HG03442 (cell line): ENCODE measurements at regions not wholly inside any gene's neighbourhood (a gene's known extent, or its start where the extent isn't known, plus 50 kb on each side); places are given as distances from the start of the nearest gene placed in this dataset.

Experiments
- ATAC-seq: cut with Tn5 transposase; IDR thresholded peaks from one replicate; pipeline ENCODE4 v1.9.1; 2021; ENCODE audit warnings: mild to moderate bottlenecking, moderate library complexity; ENCODE audit not compliant: unreplicated experiment

DNA sequence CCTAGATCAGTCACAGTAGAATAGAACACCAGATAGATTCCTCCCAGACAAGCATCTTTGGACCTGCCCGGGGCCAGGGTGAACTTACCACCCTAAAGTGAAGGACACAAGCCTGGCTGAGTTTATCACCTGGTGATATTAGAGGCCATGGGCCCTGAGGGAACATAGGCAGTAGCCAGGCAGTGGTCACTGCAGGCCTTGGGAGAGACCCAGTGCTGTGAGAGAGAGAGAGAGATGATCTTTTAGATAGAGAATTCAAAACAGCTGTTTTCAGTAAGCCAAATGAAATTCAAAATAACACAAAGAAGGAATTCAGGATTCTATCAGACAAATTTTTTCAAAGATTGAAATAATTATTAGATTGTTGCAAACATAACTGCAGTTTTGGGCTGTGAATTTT lies 1679.9 kb downstream of the EFNB2 start:
- ATAC-seq = no peak

- ATAC-seq = no peak
Measured at GRCh38 chr13:104854698-104855097, 1680.8 kb downstream of the EFNB2 start.

GRCh38 chr13:104854007-104854406 lies 1681.5 kb downstream of the EFNB2 start:
- ATAC-seq = no peak

GRCh38 chr13:104847922-104848321 lies 1687.5 kb downstream of the EFNB2 start:
- ATAC-seq = no peak

DNA sequence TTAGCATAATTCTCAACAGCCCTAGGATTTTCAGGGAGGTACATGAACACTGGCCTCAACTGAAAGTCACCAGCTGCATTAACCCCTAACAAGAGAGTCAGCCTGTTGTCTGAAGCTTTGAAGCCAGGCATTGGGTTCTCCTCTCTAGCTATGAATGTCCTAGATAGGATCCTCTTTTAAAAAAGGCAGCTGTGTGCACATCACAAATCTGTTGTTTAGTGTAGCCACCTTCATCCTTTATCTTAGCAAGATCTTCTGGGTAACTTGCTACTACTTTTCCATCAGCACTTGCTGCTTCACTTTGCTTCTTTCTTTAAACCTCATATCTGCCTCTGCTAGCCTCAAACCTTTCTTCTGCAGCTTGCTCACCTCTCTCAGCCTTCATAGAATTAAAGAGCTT lies 1692.1 kb downstream of the EFNB2 start:
- ATAC-seq = no peak

- ATAC-seq = no peak
Measured at GRCh38 chr13:104841110-104841509, 1694.4 kb downstream of the EFNB2 start.

- ATAC-seq = no peak
Measured at GRCh38 chr13:104837756-104838155, 1697.7 kb downstream of the EFNB2 start.

GRCh38 chr13:104833221-104833620 lies 1702.2 kb downstream of the EFNB2 start:
- ATAC-seq = no peak

DNA sequence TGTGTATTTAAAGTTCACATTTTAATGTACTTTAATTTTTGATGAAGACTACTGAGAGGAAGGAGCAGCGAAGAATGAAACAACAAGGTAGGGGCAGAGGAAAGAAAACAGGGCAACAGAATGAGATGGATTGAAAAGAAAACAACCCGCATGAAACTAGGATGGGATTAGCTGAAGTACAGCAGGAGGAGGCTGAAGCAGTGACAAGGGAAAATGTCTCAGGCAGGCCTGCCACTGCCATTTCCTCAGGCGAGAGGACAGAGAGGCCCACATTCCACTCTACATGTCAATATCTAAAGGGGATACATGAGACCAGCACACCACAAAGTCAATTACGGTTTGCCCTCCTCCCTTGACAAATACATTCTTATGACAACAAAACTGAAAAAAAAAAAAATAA lies 1703.2 kb downstream of the EFNB2 start:
- no peak for ATAC-seq

- ATAC-seq = no peak
Measured at GRCh38 chr13:104831831-104832230, 1703.6 kb downstream of the EFNB2 start.

DNA sequence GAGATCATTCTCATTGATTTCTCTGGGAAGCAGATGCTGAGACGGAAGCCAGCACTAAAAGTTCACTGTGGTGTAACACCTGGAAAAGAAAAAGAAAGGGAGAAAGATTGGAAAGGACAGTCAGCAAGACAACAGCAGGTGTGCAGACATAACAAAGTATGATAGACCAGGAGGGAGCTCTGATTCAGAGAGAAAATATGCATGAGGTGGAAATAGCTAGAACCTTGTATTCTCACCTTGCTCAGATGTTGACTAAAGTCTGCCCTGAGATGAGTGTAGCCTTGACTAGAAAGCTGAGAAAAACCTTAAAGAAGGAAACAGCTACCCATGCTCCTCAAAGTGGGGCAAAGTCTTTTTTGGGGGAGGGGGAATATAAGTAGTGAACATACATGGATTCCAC lies 1711.8 kb downstream of the EFNB2 start:
- no peak for ATAC-seq

DNA sequence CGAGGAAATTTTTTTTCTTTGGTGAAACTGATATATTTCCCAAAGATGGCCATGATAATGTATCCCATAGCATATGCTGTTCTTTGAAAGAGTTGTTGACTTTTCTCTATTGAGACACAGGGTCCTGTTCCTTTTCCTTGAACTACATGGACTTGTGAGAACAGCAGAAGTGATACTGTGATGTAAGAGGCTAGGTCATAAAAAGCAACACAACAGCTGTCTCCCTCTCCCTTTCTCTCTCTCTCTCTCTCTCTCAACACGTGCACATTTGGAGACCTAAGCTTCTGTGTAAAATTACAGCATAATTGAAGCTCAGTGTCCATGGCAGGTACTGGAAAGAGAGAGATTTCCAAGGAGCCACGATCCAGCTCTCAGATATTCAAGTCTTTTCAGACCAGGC lies 1712.4 kb downstream of the EFNB2 start:
- ATAC-seq = no peak

- no peak for ATAC-seq
Measured at GRCh38 chr13:104817271-104817670, 1718.2 kb downstream of the EFNB2 start.

DNA sequence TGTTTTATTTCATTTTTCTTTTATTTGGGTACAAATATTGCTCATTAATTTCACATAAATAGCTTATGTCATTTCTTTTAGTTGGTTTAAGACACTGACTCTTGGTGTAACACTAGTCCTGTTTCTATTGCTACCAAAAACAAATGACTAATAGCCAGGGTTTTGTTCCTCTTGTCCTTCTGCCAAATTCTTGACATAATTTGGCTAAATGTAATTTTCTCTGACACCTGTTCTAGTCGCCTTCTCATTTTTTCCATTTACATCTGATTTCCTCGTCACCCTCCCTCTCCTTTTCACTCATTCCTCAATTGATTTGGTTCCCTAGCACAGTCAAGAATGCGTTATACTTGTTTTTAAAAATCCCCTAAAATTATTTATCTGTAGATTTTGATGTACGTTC lies 1718.7 kb downstream of the EFNB2 start:
- ATAC-seq = no peak

GRCh38 chr13:104810242-104810641 lies 1725.2 kb downstream of the EFNB2 start:
- ATAC-seq = no peak

GRCh38 chr13:104809483-104809882 lies 1726.0 kb downstream of the EFNB2 start:
- no peak for ATAC-seq

DNA sequence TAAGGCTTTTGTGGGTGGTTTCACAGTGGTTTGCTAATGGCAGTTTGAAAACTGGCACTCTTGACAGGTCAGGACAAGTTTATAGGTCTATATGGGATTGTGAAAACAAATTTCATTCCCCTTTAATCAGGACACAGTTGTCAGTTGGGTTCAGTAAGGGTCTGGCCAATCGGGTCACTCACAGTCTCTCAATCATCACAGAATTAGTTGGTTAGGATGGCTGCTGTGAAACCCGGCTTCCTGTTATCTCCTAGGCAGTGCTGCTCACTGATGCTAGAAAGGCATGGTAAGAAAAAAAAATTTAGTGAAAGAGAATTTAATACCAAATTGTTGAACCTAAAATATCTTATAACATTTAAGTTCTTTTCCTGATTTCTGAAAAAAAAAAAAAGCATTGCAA lies 1730.1 kb downstream of the EFNB2 start:
- no peak for ATAC-seq

DNA sequence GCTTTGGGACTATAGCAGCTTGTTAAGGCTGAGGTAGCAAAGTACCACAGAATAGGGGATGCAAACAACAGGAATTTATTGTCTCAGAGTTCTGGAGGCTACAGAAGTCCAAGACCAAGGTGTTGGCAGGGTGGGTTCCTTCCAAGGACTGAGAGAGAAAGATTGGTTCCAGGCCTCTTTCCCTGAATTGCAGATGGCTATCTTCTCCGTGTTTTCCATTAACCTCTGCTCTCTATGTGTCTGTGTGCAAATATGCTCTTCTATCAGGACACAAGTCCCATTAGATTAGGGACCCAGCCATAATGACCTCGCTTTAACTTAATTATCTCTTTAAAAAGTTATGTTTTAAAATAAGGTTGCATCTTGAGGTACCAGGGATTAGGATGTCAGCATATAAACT lies 1732.9 kb upstream of the SLC10A2 start:
- ATAC-seq = no peak

DNA sequence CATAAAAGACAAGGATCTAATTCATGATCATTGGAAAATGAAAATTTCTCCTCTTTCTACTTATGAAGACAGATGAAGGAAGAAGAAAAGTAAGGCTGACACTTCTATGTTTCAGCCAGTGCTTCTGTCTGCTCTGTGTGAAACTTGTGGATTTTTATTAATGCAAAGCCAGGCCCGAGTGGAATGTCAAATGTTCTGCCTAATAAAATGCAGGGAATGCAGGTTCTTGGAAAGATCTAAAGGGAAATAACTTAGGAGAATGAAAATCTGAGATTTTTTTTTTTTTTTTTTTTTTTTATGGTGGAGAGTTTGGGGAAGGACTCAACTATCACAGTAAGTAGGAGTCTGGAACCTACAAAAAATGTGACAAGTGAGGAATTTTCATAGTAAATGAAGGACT lies 1732.3 kb upstream of the SLC10A2 start:
- no peak for ATAC-seq

- ATAC-seq = no peak
Measured at GRCh38 chr13:104796581-104796980, 1730.4 kb upstream of the SLC10A2 start.

DNA sequence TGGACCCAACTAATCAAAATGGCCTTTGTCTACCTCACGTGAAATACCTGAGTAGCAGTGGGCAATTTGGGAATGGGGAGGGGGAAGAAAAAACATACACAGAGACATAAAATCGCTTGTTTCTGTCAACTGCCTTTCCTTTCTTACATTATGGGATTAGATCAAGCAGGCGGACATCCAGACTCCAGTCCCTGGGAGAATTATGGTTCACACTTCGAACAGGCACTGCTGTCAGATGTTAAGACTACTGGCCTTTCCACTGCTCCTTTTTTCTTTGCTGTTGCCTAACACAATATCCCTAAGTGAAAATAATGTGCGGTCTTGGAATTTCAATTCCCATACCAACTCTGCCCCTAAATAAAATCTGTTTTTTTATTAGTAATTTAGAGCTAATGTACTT lies 1719.7 kb upstream of the SLC10A2 start:
- ATAC-seq = no peak

DNA sequence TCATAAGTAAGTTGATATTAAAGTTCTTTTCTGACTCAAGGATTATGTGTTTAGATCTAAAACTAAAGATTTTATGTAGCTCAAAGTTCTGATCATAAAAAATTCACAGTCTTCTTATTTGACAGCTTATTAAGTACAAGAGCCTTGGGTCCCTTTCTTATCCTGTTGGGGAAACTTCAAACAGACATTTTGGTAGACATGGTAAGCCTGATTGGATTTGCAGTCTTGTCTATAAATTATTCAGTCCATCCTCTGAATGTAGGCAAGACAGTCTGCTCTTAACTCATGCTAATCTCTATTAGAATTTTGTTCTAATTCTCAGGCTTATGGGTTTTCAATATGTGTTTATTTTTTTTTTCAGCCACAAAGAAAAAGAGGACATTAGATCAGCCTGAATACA lies 1718.7 kb upstream of the SLC10A2 start:
- no peak for ATAC-seq

- no peak for ATAC-seq
Measured at GRCh38 chr13:104782741-104783140, 1716.5 kb upstream of the SLC10A2 start.
